Activated CD8-positive, alpha-beta T cell treated with anti-CD3 and anti-CD28 coated beads for 36 hours (primary cell): ENCODE measurements at regions not wholly inside any gene's neighbourhood (a gene's known extent, or its start where the extent isn't known, plus 50 kb on each side); places are given as distances from the start of the nearest gene placed in this dataset.

Experiments
- ATAC-seq: fragments of 200-7000 bp; cut with Tn5 transposase; one replicate; pipeline ENCODE4 v1.10.0; 2021; ENCODE audit warnings: mild to moderate bottlenecking, moderate library complexity
- CTCF ChIA-PET: fragments of 350-600 bp; sonication (Branson Sonifier 250); formaldehyde crosslinking; loops from one replicate; lab custom pipeline; 2021; ENCODE audit warnings: antibody characterized with exemption; lab: Charles Lee
- POLR2A ChIA-PET: fragments of 350-600 bp; sonication (Branson Sonifier 250); formaldehyde crosslinking; loops from one replicate; lab custom pipeline; 2021; ENCODE audit warnings: antibody characterized with exemption; lab: Charles Lee
- DNase-seq: peaks from one replicate; pipeline ENCODE4 v3.0.0-alpha.2; 2020
- H3K27ac Mint-ChIP-seq: one replicate; pipeline ENCODE4 v1.8.0; 2021; ENCODE audit warnings: mild to moderate bottlenecking, mixed read lengths
- H3K27me3 Mint-ChIP-seq: one replicate; pipeline ENCODE4 v1.8.0; 2021; ENCODE audit warnings: mixed read lengths
- H3K36me3 Mint-ChIP-seq: one replicate; pipeline ENCODE4 v1.8.0; 2021; ENCODE audit warnings: low read depth, mixed read lengths
- H3K4me1 Mint-ChIP-seq: one replicate; pipeline ENCODE4 v1.8.0; 2021; ENCODE audit warnings: low read depth, mixed read lengths
- H3K4me3 Mint-ChIP-seq: one replicate; pipeline ENCODE4 v1.8.0; 2021; ENCODE audit warnings: mild to moderate bottlenecking, moderate library complexity, mixed read lengths
- H3K9me3 Mint-ChIP-seq: one replicate; pipeline ENCODE4 v1.8.0; 2021; ENCODE audit warnings: mixed read lengths
- intact Hi-C: fragments of 100-400 bp; cut with micrococcal nuclease; formaldehyde crosslinking; loops from one replicate; pipeline ENCODE4 v1.10.0; 2022
- TF ChIP-seq, protein P1 (sequence below): fragments of 200-600 bp; IDR thresholded peaks from one replicate; pipeline ENCODE4 v1.8.0; 2022; ENCODE audit warnings: antibody characterized with exemption, mild to moderate bottlenecking

DNA sequence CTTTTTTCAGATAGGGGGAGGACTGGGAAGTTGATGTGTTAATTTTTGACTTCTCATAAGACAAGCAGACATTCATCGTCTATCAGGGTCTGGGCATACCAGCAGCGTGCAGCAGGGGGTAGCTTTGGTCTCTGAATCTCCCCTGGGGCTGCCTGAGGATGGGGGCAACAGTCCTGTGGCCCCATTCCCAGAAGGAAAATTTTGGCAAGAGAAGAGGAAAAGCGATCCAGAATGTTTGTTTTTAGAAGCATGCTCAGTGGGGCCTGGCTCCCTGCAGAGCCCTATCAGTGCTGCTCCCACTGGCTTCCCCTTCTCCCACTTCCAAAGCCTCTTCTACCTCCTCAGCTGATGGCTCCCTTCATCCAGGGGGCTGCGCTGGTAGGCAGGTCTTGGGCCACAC is 194.8 kb upstream of the IL12B start:
- Mint-ChIP-seq H3K27ac (no peak overlapping the region), H3K36me3 (no peaks in the 10 kb centered on the region), H3K9me3 (peaks cover 2% of the 10 kb centered on the region), H3K4me3 (no peak overlapping the region), H3K4me1 (no peaks in the 10 kb centered on the region), H3K27me3 (peaks cover 2% of the 10 kb centered on the region)
- no peak for ATAC-seq
- ChIA-PET POLR2A (no interaction called here), CTCF (interaction anchor here (1.4 to 1.7 kb wide), 2 partner anchors 70 to 462 kb away, joined by 3 to 4 read pairs; no protein-coding TSS in a partner anchor)
- no peak for DNase-seq
- intact Hi-C loops = no loop called here
- TF ChIP-seq, protein P1, sequence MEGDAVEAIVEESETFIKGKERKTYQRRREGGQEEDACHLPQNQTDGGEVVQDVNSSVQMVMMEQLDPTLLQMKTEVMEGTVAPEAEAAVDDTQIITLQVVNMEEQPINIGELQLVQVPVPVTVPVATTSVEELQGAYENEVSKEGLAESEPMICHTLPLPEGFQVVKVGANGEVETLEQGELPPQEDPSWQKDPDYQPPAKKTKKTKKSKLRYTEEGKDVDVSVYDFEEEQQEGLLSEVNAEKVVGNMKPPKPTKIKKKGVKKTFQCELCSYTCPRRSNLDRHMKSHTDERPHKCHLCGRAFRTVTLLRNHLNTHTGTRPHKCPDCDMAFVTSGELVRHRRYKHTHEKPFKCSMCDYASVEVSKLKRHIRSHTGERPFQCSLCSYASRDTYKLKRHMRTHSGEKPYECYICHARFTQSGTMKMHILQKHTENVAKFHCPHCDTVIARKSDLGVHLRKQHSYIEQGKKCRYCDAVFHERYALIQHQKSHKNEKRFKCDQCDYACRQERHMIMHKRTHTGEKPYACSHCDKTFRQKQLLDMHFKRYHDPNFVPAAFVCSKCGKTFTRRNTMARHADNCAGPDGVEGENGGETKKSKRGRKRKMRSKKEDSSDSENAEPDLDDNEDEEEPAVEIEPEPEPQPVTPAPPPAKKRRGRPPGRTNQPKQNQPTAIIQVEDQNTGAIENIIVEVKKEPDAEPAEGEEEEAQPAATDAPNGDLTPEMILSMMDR = no peak

DNA sequence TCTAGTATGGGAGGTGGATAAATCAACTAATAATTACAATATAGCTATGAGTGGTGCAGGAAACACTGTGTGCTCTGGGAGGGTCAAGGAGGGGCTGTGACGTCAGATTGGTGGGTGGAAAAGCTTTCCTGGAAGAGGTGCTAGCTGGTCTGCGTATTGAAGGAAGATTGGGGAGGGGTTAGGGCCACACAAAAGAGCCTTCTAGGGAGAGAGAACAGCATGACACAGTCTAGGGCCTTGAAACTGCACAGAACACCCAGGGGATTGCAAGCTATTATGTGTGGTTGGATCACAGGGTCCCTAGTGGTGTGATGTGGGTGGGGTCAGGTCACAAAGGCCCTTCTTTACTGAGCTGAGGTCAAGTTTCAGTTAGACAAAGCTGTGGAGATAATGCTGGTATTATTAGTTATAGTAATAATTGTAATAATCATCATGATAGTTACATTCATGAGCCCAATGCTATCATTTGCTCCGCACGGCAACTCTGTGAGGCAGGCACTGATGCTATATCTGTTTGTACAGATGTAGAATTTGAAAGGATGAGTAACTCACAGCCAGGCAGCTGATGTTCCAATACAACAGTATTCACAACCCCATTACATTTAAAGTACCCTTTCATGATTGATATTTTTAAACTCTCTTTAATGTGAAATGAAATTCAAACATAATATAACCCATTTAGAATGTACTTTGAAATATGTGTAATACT is 197.4 kb upstream of the IL12B start:
- H3K9me3 Mint-ChIP-seq = peaks cover 2% of the 10 kb centered on the region
- H3K4me3 Mint-ChIP-seq = no peak overlapping the region
- TF ChIP-seq, protein P1 = no peak
- no peaks in the 10 kb centered on the region for H3K36me3 Mint-ChIP-seq
- H3K27me3 Mint-ChIP-seq = no peaks in the 10 kb centered on the region
- intact Hi-C loops = no loop called here
- POLR2A ChIA-PET = no interaction called here
- DNase-seq = no peak
- ATAC-seq = no peak
- H3K4me1 Mint-ChIP-seq = no peaks in the 10 kb centered on the region
- no peak overlapping the region for H3K27ac Mint-ChIP-seq
- CTCF ChIA-PET = interaction anchor here (0.9 kb wide), 1 partner anchor 12 kb away, joined by 3 read pairs; no protein-coding TSS in a partner anchor

- H3K9me3 Mint-ChIP-seq = peaks cover 2% of the 10 kb centered on the region
- no peaks in the 10 kb centered on the region for H3K36me3 Mint-ChIP-seq
- intact Hi-C loops = no loop called here
- ChIA-PET CTCF (no interaction called here), POLR2A (no interaction called here)
- no peaks in the 10 kb centered on the region for H3K4me1 Mint-ChIP-seq
- no peaks in the 10 kb centered on the region for H3K27me3 Mint-ChIP-seq
- no peak for DNase-seq
- ATAC-seq = no peak
- H3K4me3 Mint-ChIP-seq = no peak overlapping the region
- TF ChIP-seq, protein P1 = no peak
- H3K27ac Mint-ChIP-seq = no peak overlapping the region
Measured at GRCh38 chr5:159531554-159532105, 201.3 kb upstream of the IL12B start.

DNA sequence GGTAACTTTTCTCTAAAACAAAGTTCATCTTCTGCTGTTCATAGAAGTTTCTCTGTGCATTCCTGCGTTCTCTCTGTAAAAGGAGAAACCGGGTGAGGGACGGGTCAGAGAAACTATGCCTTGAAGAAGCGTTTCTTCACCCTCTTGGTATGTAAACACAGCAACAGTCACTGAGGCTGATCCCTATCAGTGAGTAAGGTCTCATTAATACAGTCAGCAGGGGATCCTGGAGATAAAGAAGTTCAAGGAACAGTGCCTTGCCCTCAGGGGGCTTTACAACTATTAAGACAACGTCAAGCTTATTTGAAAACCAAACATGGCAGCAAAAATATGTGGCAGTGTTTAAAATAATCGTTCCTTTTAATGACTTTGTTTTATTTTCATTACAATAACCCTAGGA is 202.9 kb upstream of the IL12B start:
- no peak overlapping the region for H3K4me3 Mint-ChIP-seq
- H3K36me3 Mint-ChIP-seq = no peaks in the 10 kb centered on the region
- no peak overlapping the region for H3K27ac Mint-ChIP-seq
- ChIA-PET CTCF (interaction anchor here (1.5 kb wide), 1 partner anchor 17 kb away, joined by 4 read pairs; no protein-coding TSS in a partner anchor), POLR2A (no interaction called here)
- peaks cover 5% of the 10 kb centered on the region for H3K27me3 Mint-ChIP-seq
- TF ChIP-seq, protein P1 = no peak
- peaks cover 2% of the 10 kb centered on the region for H3K9me3 Mint-ChIP-seq
- no peaks in the 10 kb centered on the region for H3K4me1 Mint-ChIP-seq
- no peak for DNase-seq
- no peak for ATAC-seq
- intact Hi-C loops = no loop called here

GRCh38 chr5:159536166-159536565 is 205.9 kb upstream of the IL12B start:
- no peak for DNase-seq
- no peak for ATAC-seq
- no peak overlapping the region for H3K4me3 Mint-ChIP-seq
- H3K36me3 Mint-ChIP-seq = no peaks in the 10 kb centered on the region
- CTCF ChIA-PET = interaction anchor here (0.9 kb wide), 1 partner anchor 18 kb away, joined by 3 read pairs; no protein-coding TSS in a partner anchor
- POLR2A ChIA-PET = no interaction called here
- H3K27ac Mint-ChIP-seq = no peak overlapping the region
- TF ChIP-seq, protein P1 = no peak
- H3K27me3 Mint-ChIP-seq = peaks cover 8% of the 10 kb centered on the region
- no peaks in the 10 kb centered on the region for H3K4me1 Mint-ChIP-seq
- intact Hi-C loops = no loop called here
- no peaks in the 10 kb centered on the region for H3K9me3 Mint-ChIP-seq
